HL-60 (cell line): ENCODE measurements at regions not wholly inside any gene's neighbourhood (a gene's known extent, or its start where the extent isn't known, plus 50 kb on each side); places are given as distances from the start of the nearest gene placed in this dataset.

ENCODE experiments used
- CTCF ChIP-seq: IDR thresholded peaks from one replicate; pipeline ENCODE4 v1.5.1; 2011; ENCODE audit warnings: low read length, control low read depth, inconsistent platforms; ENCODE audit not compliant: insufficient read depth
- REST ChIP-seq: IDR thresholded peaks from 2 replicates; pipeline ENCODE4 v1.6.1; 2012; ENCODE audit warnings: low read depth; ENCODE audit not compliant: insufficient replicate concordance

DNA sequence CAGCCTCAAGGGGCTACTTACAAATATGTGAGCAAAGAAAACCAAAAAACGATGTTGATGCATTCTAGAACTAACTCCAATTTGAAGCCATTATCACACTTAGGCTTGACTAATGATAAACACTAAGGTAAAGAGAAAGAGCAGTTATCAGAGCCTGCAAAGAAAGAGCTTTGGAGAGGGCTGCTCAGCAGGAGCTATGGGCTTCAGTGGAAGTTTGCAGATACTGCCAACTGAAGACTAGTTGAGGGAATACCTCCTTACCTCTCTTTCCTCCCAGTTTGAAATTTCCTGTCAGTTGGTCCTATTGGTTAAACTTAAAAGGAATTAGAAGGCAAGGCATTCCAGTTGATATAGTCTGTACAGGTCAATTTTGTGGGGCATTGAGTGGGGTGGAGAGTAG lies 498.1 kb upstream of the POT1 start:
- TF ChIP-seq CTCF (no peak), REST (no peak)
